Right cardiac atrium (tissue), 5 donors: ENCODE measurements at regions not wholly inside any gene's neighbourhood (a gene's known extent, or its start where the extent isn't known, plus 50 kb on each side); places are given as distances from the start of the nearest gene placed in this dataset.

Experiments used
- ATAC-seq, 2 donors: fragments of 200-7000 bp; cut with Tn5 transposase; one replicate each; pipeline versions ENCODE4 v1.8.0 to v1.9.1; 2020; ENCODE audit warnings: moderate library complexity in 2 of 2, mild to moderate bottlenecking in 1 of 2
- DNase-seq, 3 donors: peaks; one replicate each; pipeline ENCODE4 v3.0.0-alpha.2; 2020
- H3K27ac ChIP-seq: one replicate; pipeline ENCODE4 v1.5.1; 2013; ENCODE audit warnings: mild to moderate bottlenecking, low read length, control low read depth, moderate library complexity
- H3K27me3 ChIP-seq: one replicate; pipeline ENCODE4 v1.6.1; 2013; ENCODE audit not compliant: control insufficient read depth, insufficient read depth
- H3K4me1 ChIP-seq: one replicate; pipeline ENCODE4 v1.6.1; 2013; ENCODE audit warnings: low read length; ENCODE audit not compliant: control insufficient read depth, insufficient read depth
- H3K4me3 ChIP-seq: one replicate; pipeline ENCODE4 v1.5.1; 2013; ENCODE audit warnings: low read length, control low read depth
- H3K9me3 ChIP-seq: one replicate; pipeline ENCODE4 v1.6.1; 2013; ENCODE audit warnings: low read length; ENCODE audit not compliant: control insufficient read depth
- WGBS: extraction: QIAGEN DNeasy Blood & Tissue Kit; methylation state at CpG from one replicate; pipeline ENCODE4 v1.1.7; 2013; 5-methylcytosine and 5-hydroxymethylcytosine counted together
- intact Hi-C, 4 donors: fragments of 100-400 bp; cut with DNase I; formaldehyde crosslinking; loops; one replicate each; pipeline versions ENCODE4 v1.11.0 to v1.14.0; 2022 to 2023
- donor health status: healthy with polysubstance abuse.
- donor health status: DM: no; HTN: yes; CAD: no.
- donor health status: DM: no; HTN: no; CAD: no.
- donor health status: DM: no; HTN: yes; CAD: no; lungs with severe emphysema.
- donor health status: DM: yes; HTN: yes; CAD: no.

DNA sequence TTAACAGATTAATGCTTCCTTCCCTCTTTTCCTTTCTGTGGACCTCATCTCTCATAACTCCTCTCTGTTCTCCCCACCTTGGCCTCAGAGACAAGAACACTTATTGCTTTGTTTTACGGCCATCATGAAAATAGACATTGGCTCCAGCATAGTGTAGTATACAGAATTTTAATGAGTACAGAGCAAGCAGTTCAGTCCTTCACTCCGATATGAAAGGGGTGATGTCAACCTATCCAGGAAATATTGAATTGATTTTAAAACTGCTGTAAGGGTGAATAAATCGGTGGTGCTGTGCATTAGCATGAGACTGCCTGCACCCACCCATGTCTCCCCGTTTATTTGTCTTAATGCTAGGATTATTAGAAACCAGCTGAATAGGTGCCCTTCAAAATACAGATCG is 490.9 kb upstream of the TBL1XR1 start:
- 93% methylated on average over 5 of the region's 5 CpGs for WGBS
- H3K4me1 ChIP-seq, result no peaks in the 10 kb centered on the region
- no peak overlapping the region for H3K27ac ChIP-seq
- no peaks in the 10 kb centered on the region for H3K27me3 ChIP-seq
- ATAC-seq, result no peak
- intact Hi-C loops, result no loop called here
- no peak overlapping the region for H3K4me3 ChIP-seq
- no peaks in the 10 kb centered on the region for H3K9me3 ChIP-seq
- no peak for DNase-seq

DNA sequence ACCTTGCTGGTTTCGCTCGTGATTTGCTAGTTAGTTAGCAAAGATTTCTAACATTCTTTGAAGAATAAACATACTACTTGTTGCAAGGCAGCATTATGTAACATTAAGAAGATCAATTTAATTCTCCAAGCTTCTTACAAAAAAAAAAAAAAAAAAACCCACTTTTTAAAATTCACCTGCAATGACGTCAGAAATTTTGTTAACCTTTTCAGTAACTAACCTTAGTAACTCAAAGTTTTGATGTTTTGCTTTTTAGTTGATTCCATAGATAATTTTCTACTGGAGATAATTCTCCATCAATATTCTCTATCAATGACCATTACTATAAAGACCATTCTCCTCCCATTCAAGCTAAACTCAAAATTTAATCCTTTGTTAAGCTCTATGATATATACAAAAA is 491.8 kb upstream of the TBL1XR1 start:
- 96% methylated on average over 3 of the region's 3 CpGs for WGBS
- H3K27me3 ChIP-seq, result no peaks in the 10 kb centered on the region
- no peaks in the 10 kb centered on the region for H3K9me3 ChIP-seq
- no peak overlapping the region for H3K27ac ChIP-seq
- intact Hi-C loops, result no loop called here
- no peak overlapping the region for H3K4me3 ChIP-seq
- ATAC-seq (no peak), DNase-seq (no peak)
- no peaks in the 10 kb centered on the region for H3K4me1 ChIP-seq

- Histone ChIP-seq H3K27ac (no peak overlapping the region), H3K27me3 (no peaks in the 10 kb centered on the region), H3K4me1 (no peaks in the 10 kb centered on the region), H3K9me3 (no peaks in the 10 kb centered on the region), H3K4me3 (no peak overlapping the region)
- WGBS, result 92% methylated on average over 4 of the region's 4 CpGs
- intact Hi-C loops, result no loop called here
- DNase-seq (no peak), ATAC-seq (no peak)
Observed at GRCh38 chr3:177689869-177690268, 492.6 kb upstream of the TBL1XR1 start.

GRCh38 chr3:177690306-177690705 is 493.0 kb upstream of the TBL1XR1 start:
- Histone ChIP-seq H3K9me3 (no peaks in the 10 kb centered on the region), H3K4me1 (no peaks in the 10 kb centered on the region), H3K4me3 (no peak overlapping the region), H3K27ac (no peak overlapping the region), H3K27me3 (no peaks in the 10 kb centered on the region)
- WGBS, result 84% methylated on average over 3 of the region's 3 CpGs
- DNase-seq, result no peak
- no peak for ATAC-seq
- intact Hi-C loops, result no loop called here

DNA sequence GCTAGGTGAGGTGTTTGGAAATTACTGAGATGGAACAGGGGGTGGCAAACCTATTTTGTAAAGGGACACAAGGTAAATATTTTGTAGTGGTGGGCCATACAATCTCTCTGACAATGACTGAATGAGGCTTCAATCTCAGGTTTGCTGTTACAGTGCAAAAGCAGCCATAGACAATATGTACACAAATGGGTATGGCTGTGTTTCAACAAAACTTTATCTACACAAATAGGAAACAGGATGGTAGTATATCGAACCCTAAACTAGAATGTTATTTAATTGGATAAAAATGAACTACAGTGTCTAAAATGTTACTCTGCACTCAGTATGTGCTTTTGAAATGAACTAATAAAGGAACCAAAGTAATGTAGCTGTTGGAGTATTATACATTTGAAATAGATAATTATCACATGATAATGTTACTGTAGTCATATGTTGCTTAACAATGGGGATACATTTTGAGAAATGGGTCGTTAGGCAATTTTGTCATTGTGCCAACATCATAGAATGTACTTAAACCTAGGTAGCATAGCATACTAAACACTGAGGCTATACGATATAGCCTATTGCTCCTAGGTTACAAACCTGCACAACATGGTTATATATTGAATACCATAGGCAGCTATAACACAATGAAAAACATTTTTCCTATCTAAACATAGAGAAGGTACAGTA is 495.2 kb upstream of the TBL1XR1 start:
- ATAC-seq (no peak), DNase-seq (no peak)
- WGBS, result 72% methylated on average over 3 of the region's 3 CpGs
- H3K27me3 ChIP-seq, result no peaks in the 10 kb centered on the region
- no peaks in the 10 kb centered on the region for H3K9me3 ChIP-seq
- H3K4me3 ChIP-seq, result no peak overlapping the region
- no peaks in the 10 kb centered on the region for H3K4me1 ChIP-seq
- H3K27ac ChIP-seq, result no peak overlapping the region
- intact Hi-C loops, result no loop called here

DNA sequence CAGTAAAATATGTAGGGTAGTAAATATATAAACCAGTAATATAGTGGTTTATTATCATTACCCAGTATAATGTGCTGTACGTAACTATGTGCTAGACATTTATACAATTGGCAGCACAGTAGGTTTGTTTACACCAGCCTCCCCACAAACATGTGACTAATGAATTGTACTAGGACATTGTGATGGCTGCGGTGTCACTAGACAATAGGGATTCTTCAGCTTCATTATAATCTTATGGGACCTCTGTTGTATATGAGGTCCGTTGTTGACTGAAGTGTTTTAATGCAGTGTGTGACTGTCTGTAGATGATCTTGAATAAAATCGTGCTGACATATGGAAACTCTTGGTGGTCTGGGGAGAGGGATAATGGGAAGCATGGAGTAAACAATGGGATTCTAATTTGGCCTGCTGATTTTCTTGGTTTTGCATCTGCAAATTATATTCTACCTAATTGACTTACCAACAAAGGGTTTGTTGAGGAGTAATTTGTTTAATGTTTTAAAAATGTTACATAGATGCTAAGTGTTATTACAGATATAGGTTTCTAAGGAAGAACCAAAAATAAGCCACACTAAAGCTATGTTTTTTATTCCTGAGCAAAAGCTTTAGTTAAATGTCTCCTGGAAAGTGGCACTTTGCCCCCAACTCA is 496.5 kb upstream of the TBL1XR1 start:
- Histone ChIP-seq H3K4me1 (no peaks in the 10 kb centered on the region), H3K4me3 (no peak overlapping the region), H3K27ac (no peak overlapping the region), H3K9me3 (no peaks in the 10 kb centered on the region), H3K27me3 (no peaks in the 10 kb centered on the region)
- 67% methylated on average over 4 of the region's 4 CpGs for WGBS
- no peak for DNase-seq
- intact Hi-C loops, result no loop called here
- no peak for ATAC-seq

DNA sequence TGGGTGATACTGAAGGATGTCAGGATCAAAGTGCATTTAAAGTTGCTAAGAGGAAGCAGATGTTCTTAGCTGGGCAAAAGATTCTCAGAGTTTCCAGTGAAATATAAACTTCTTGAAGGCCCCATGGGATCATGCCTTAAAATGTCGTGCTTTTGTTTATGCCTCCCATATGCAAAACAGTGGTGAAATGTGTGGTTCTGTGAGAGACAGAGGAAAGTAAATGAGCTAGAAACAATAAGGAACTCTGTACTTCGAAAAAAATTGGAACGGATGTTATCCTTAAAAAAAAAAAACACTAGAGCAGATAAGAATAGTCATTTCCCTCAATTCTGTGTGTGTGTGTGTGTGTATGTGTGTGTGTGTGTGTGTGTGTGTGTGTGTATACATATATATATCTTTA is 497.0 kb upstream of the TBL1XR1 start:
- WGBS, result 24% methylated on average over 3 of the region's 3 CpGs
- no peaks in the 10 kb centered on the region for H3K27me3 ChIP-seq
- intact Hi-C loops, result no loop called here
- DNase-seq (no peak), ATAC-seq (peak; percentile 26 to 59)
- no peak overlapping the region for H3K4me3 ChIP-seq
- H3K9me3 ChIP-seq, result no peaks in the 10 kb centered on the region
- H3K4me1 ChIP-seq, result no peaks in the 10 kb centered on the region
- no peak overlapping the region for H3K27ac ChIP-seq

DNA sequence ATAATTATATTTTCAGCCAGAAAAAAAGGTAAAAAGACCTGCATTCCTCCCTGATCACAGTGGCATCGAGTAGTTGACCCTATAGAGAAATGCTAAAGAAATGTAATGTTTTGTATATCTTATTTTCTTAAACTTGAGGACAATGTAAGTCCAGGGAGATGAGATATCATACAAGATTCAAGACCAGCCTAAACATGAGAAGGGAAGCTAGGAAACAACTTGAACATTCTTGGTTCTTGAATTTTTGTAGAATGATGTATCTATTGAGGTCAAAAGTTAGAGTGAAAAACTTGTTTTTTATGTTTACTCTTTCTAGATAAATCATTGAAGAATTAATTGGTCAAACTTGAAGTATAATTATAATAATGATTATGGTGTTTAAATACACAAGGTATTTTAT is 497.7 kb upstream of the TBL1XR1 start:
- DNase-seq, result no peak
- no peaks in the 10 kb centered on the region for H3K27me3 ChIP-seq
- intact Hi-C loops, result no loop called here
- no peak for ATAC-seq
- no peaks in the 10 kb centered on the region for H3K9me3 ChIP-seq
- H3K4me3 ChIP-seq, result no peak overlapping the region
- WGBS, result 81% methylated on average over 1 of the region's 1 CpG
- no peak overlapping the region for H3K27ac ChIP-seq
- no peaks in the 10 kb centered on the region for H3K4me1 ChIP-seq

DNA sequence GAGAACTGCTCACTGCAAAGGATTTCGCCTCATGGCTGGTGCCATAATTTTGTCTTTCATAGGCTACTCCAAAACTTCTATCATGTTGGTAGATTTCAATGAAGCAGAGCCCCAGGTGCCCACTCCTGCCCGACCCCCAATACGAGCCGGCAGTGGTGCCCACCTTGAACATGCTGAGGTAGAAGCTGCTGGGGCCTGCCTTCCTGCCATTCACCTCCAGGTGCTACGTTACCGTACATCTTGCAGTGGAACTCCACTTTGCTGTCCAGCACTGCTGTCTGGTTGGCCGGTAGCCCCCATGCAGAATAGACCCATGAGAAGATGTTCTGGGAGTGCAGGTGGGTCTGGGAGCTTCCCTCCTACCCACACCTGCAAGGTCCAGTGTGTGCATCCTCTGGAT is 502.8 kb upstream of the TBL1XR1 start:
- Histone ChIP-seq H3K9me3 (no peaks in the 10 kb centered on the region), H3K4me3 (no peak overlapping the region), H3K27me3 (no peaks in the 10 kb centered on the region), H3K4me1 (no peaks in the 10 kb centered on the region), H3K27ac (no peak overlapping the region)
- intact Hi-C loops, result no loop called here
- 89% methylated on average over 7 of the region's 7 CpGs for WGBS
- no peak for DNase-seq
- no peak for ATAC-seq

DNA sequence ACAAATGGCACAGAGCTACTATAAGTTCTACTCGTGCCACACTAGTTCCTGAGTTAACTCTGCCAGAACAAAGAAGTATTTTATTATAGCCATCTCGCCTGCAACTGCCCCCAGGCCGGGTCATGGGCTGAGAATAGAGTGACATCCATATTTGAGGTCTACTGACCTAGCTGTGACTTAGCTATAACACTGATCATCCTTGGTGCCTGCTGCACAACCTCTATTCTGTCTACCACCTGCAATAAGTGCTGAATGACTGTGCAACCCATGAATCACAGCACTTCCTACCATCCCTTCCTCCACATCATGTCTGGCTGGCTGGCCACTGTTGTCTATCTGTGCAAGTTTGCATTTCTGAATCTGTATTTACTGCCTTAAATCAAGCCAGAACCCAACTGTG is 506.5 kb upstream of the TBL1XR1 start:
- no peaks in the 10 kb centered on the region for H3K9me3 ChIP-seq
- H3K4me3 ChIP-seq, result no peak overlapping the region
- WGBS, result 91% methylated on average over 3 of the region's 3 CpGs
- H3K4me1 ChIP-seq, result peaks cover 8% of the 10 kb centered on the region
- no peaks in the 10 kb centered on the region for H3K27me3 ChIP-seq
- ATAC-seq (no peak), DNase-seq (no peak)
- H3K27ac ChIP-seq, result no peak overlapping the region
- intact Hi-C loops, result no loop called here

- DNase-seq (peak; percentile 69 to 91 (median 88)), ATAC-seq (peak; percentile 94 to 95)
- peaks cover 8% of the 10 kb centered on the region for H3K4me1 ChIP-seq
- intact Hi-C loops, result no loop called here
- 46% methylated on average over 4 of the region's 4 CpGs for WGBS
- no peaks in the 10 kb centered on the region for H3K27me3 ChIP-seq
- H3K27ac ChIP-seq, result peak overlapping the region; percentile 73
- H3K4me3 ChIP-seq, result no peak overlapping the region
- H3K9me3 ChIP-seq, result no peaks in the 10 kb centered on the region
Observed at GRCh38 chr3:177705976-177706823, 508.9 kb upstream of the TBL1XR1 start.
